ENCODE measurements at regions not wholly inside any gene's neighbourhood (a gene's known extent, or its start where the extent isn't known, plus 50 kb on each side); places are given as distances from the start of the nearest gene placed in this dataset.
"Not testable (repeated sequence)": the region's sequence is repeated elsewhere in the genome, so short reads cannot be mapped to it uniquely, and the experiment has no call there.

- not testable (repeated sequence) for DNase-seq
Observed at GRCh38 chr1:120357046-120357445, 57.8 kb upstream of the NBPF8 start.

GRCh38 chr1:120356170-120356569 lies 58.7 kb upstream of the NBPF8 start:
- DNase-seq = peak; percentile 29

- not testable (repeated sequence) for DNase-seq
Observed at GRCh38 chr1:120354618-120355184, 60.1 kb upstream of the NBPF8 start.

GRCh38 chr1:120342231-120343073 lies 72.4 kb upstream of the NBPF8 start:
- not testable (repeated sequence) for DNase-seq

- peak; percentile 64 for DNase-seq
Observed at GRCh38 chr1:120341756-120342155, 73.1 kb upstream of the NBPF8 start.

GRCh38 chr1:120340838-120341751 lies 73.7 kb upstream of the NBPF8 start:
- DNase-seq = peak; percentile 53

DNA sequence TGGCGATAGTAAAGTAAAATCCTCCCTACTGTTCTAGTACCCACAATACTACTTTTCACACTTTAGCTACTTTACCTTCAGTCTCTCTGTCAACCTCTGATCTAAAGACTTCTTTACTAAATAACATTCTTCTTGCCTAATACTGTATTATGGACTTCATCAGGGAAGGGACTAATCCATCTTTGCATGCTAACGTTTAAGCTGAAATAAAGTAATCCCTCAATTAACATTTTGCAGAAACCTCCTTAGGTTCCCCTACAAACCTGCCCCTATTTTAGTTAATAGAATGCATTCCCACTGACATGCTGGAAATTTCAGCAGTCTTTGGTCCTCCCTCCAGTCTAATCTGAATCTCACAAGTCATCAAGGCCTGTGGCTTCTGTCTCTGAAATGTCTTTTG lies 99.1 kb upstream of the NBPF8 start:
- not testable (repeated sequence) for DNase-seq

DNA sequence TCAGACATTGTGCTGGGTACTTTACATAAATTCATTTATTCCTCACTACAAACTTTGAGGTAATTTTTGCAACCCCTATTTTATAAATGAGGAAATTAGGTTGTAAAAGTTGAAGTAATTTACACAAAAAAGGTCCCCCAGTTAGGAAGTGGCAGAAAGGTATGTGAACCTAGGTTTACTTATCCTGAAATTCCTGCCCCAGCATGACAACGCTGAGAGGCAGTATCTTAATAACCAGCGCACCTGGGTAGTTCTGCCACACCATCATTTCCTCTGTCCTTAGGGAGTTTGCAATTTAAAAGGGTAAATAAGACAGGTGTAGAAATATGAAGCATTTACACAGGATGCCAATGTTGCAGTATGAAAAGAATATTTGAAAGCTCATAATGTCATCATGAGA lies 102.9 kb upstream of the NBPF8 start:
- DNase-seq = not testable (repeated sequence)

DNA sequence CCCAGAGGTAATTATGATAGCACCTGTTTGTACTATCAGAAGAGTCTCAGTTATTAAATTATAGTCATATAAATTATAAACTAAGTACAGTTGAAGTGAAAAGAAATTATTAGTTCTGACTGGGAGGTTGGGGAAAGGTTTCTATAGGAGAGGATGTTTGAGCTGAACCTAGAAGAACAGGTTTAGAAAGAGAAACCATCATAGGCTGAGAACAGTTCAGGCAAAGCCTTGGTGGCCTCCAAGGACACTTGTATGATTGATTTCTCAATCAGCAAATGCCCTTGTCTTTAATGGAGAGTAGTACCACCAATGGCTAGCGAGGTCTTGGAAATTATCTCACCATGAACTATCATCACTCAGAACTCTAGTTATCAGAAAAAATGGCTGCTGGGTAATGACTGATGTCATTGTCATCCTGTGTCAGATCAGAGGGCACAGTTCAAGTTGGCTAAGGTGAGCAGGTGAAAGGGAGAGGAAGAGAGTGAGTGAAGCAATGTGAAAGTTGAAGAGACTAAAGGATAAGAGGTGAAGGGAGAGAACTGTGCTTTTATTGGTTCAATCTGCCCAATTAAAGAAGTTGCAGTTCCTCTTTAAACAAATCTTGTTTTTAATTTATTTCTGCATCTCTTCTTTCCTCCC lies 105.8 kb upstream of the NBPF8 start:
- not testable (repeated sequence) for DNase-seq

- not testable (repeated sequence) for DNase-seq
Observed at GRCh38 chr1:120305046-120305445, 109.8 kb upstream of the NBPF8 start.

- not testable (repeated sequence) for DNase-seq
Observed at GRCh38 chr1:120304341-120304740, 110.5 kb upstream of the NBPF8 start.

DNA sequence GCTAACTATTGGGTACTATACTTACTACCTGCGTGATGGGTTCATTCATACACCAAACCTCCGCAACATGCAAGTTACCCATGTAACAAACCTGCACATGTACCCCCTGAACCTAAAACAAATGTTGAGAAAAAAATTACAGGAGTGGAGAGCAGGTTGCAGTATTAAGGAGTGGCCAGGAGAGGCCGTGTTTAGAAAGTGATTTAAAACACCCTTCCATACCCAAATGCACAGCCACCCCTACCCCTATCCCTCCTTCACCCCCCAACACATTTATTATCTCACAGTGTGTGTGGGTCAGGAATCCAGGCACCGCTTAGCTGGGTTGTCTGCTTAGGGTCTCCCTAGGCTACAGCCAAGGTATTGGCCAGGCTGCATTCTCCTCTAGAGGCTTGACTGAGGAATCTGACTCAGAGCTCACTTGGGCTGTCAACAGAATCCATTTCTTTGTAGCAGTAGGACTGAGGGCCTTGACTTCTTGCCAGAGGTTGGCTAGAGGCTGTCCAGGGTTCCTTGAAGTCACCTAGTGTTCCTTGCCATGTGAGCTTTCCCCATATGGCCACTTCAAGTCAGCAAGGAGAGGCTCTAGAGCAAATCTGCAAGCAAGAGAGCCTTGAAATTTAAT lies 115.3 kb upstream of the NBPF8 start:
- DNase-seq = not testable (repeated sequence)

DNA sequence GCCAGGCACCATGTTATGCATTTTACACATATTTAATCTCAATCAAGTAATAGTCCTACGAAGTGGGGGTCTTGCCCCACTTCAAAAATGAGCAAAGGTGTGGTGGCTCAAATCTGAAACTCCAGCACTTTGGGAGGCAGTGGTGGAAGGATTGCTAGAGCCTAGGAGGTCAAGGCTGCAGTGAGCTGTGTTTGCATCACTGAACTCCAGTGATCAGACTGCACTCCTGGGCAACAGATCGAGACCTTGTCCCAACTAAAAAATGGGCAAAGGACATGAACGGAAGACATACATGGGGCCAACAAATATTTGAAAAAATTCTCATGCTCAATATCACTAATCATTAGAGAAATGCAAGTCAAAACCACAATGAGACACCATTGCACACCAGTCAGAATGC lies 116.3 kb upstream of the NBPF8 start:
- DNase-seq = not testable (repeated sequence)

DNA sequence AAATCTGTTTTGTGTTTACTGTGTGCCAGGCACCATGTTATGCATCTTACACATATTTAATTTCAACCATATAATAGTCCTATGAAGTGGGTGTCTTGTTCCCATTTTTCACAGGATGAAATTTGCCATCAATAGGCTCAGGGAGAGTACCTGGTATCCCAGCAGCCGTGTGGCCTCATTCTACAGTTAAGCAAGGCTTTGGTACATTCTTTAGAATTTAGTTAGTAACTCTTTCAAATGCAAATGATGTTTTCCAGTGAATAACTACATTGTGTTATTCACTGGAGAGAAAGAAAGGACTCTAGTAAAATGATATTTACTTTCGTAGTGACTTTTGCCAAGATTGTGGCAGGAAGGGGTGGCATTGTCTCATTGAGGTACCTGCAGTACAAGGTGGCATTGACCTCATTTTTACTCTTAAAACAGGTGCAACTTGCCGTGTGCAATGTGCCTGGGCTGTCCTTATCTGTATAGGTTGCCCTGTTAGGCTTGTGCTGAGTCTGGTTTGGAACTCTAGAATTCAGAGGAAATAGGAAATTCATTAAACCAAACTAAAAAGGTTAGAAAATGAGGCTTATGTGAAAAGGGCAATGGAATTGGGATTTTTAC lies 117.4 kb upstream of the NBPF8 start:
- DNase-seq = not testable (repeated sequence)

GRCh38 chr1:120290105-120290504 lies 113.8 kb upstream of the SEC22B start:
- DNase-seq = not testable (repeated sequence)

GRCh38 chr1:120289601-120290074 lies 113.3 kb upstream of the SEC22B start:
- DNase-seq = not testable (repeated sequence)

DNA sequence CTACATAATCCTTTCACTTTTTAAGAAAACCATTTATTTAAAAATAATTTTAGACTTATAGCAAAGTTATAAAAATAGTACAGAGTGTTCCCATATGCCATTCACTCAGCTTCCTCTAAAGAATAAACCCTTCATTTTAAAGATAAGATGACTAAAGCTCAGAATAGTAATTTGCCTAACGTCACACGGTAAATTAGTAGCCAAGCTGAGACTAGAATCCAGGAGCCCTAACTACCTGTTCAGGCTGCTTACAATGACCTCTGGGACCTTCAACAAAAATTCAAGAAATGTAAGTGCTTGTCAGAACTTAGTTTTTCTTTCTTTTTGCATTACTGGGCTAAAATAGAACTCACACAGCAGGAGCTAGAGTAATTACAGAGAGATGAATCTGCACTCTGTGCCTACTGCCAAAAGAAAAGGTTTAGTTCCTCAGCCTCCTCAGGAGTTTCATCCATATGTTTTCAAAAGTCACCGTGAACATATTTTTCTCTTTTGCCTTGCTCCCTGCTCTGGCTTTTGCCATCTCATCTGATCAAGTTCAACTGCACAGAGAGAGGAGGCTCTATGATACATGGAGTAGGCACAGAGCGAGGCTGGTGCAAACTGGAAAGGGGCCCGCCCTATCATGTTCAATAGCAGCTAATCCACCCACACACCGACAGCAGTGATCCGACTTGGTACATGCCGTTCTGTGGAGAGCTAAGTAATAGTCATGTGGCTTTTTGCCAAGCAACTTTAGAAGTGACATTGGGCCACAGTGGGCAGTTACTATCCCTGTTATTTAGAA lies 112.7 kb upstream of the SEC22B start:
- DNase-seq = not testable (repeated sequence)

DNA sequence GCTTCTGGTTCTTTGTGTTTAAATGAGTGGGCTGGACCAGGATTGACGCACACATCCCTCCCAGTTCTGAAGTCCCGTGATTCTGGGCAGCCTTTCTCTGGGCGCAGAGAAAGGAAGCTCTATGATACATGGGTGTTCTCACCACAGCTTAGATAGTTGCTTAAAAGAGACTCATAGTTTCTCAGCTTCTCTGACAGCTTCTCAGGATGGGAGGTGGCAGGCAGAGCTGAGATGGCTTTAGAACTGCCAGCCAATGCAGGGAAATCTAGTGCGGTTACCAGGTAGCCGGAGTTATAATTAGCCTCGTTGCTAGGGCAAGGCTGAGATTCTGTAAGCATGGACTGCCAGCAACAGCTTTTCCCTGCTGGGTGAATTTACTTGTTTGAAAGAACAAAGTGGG lies 111.8 kb upstream of the SEC22B start:
- not testable (repeated sequence) for DNase-seq

DNA sequence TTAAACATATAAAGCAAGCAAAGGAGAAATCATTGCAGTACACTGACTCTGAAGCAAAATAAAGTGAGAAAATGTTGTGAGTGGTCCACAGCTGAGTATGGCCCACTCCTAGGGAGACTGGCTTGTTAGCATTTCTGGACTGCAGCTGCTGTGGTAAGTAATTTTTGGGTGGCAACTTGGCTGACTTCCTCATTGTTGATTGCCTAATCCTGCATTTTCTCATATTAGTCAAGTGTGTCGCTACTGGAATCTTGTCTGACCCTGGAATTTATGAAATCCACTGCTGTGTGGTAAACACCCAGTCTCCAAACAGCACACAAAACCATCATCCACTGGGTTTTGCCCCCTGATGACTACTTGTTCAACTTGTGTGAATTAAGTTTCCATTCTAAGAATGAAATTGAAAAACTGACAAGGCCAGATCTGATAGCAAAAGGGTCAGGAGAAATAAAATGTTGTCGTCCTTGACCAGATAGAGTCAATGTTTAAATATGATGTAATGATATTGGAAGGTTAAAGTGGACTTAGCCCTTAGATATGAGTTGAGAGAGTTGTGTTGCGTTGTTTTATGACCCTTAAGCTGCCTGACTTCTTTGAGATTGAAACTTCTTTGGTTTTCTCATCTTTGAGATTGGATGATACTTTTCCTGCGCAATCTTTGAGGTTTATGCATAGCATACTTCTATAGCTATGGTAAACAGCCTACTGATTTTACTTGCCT lies 106.6 kb upstream of the SEC22B start:
- not testable (repeated sequence) for DNase-seq

DNA sequence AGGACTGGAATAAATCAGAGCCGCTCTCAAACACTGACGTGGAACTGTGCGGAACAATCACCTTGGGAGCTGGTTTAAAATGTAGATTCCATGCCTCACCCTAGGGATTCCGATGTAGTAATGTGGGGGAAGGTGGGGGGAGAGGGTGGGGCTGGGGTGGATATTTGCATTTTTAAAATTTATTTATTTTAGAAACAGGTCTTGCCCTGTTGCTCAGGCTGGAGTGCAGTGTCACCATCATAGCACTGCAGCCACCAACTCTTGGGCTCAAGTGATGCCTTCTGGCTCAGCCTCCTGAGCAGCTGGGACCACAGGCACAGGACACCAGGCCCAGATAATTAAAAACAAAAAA lies 101.9 kb upstream of the SEC22B start:
- DNase-seq = not testable (repeated sequence)
